ENCODE measurements at regions not wholly inside any gene's neighbourhood (a gene's known extent, or its start where the extent isn't known, plus 50 kb on each side); places are given as distances from the start of the nearest gene placed in this dataset.
"Not testable (repeated sequence)": the region's sequence is repeated elsewhere in the genome, so short reads cannot be mapped to it uniquely, and the experiment has no call there.

DNA sequence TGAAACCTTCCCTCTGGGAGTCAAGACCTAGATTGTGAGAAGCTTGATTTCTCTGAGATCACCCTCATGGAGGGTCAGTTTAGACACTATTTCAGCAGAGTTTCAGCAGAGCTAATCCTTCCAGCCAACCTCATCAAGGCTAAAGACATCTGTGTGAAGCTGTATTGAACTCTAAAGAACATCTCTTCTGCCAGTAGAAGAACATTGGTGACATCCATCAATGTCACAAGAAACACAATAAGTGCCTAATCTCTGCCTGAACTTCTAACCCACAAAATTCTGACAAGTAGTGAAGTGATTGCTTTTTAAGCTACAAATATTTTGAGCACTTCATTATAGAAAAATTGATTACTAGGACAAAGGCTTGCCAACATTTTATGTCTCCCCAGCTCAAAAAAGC, 475.8 kb upstream of the PCDH20 start:
- Histone ChIP-seq H3K36me3 (ENCODE audit: insufficient read depth, insufficient read length, low read length) (no peaks in the 10 kb centered on the region), H3K9me3 (ENCODE audit: insufficient read depth, low read length) (no peaks in the 10 kb centered on the region), H3K4me3 (ENCODE audit: insufficient read length, low read depth) (no peak overlapping the region), H3K9ac (ENCODE audit: insufficient read length, low read depth) (no peak overlapping the region), H3K4me1 (ENCODE audit: insufficient read depth, insufficient read length) (no peaks in the 10 kb centered on the region), H3K27me3 (ENCODE audit: insufficient read depth, insufficient read length) (no peaks in the 10 kb centered on the region)
- TF ChIP-seq YY1 (IDR thresholded peaks at IDR 0.05; ENCODE audit: insufficient read depth, insufficient read length) (no peak), SUZ12 (IDR thresholded peaks at IDR 0.05; ENCODE audit: extremely low read depth, insufficient read depth, insufficient read length) (no peak), ZNF274 (IDR thresholded peaks at IDR 0.05; ENCODE audit: low read depth, low read length) (no peak)
- no peak for DNase-seq (ENCODE audit: low read depth, low spot score)

DNA sequence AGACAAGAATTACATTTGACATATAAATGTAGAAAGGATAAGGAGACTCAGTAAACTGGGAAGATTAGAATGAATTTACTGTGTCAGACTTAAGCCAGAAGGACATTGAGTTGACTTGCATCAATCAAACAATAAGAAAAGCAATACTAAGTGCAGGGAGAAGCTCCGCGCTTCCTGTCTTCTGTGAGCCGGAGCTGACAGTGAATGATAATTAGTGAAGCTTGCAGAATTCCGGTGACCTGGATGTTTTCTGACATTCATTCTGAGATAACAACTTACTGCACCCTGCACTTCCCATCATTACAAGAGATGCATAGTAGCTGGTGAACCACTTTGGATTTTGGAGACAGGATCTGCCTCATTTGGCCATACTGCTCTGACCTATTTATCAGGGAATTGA, 469.2 kb upstream of the PCDH20 start:
- TF ChIP-seq ZNF274 (IDR thresholded peaks at IDR 0.05; ENCODE audit: low read depth, low read length) (no peak), YY1 (IDR thresholded peaks at IDR 0.05; ENCODE audit: insufficient read depth, insufficient read length) (no peak), SUZ12 (IDR thresholded peaks at IDR 0.05; ENCODE audit: extremely low read depth, insufficient read depth, insufficient read length) (no peak)
- Histone ChIP-seq H3K9ac (ENCODE audit: insufficient read length, low read depth) (no peak overlapping the region), H3K9me3 (ENCODE audit: insufficient read depth, low read length) (no peaks in the 10 kb centered on the region), H3K4me3 (ENCODE audit: insufficient read length, low read depth) (no peak overlapping the region), H3K4me1 (ENCODE audit: insufficient read depth, insufficient read length) (no peaks in the 10 kb centered on the region), H3K27me3 (ENCODE audit: insufficient read depth, insufficient read length) (no peaks in the 10 kb centered on the region), H3K36me3 (ENCODE audit: insufficient read depth, insufficient read length, low read length) (no peaks in the 10 kb centered on the region)
- no peak for DNase-seq (ENCODE audit: low read depth, low spot score)

DNA sequence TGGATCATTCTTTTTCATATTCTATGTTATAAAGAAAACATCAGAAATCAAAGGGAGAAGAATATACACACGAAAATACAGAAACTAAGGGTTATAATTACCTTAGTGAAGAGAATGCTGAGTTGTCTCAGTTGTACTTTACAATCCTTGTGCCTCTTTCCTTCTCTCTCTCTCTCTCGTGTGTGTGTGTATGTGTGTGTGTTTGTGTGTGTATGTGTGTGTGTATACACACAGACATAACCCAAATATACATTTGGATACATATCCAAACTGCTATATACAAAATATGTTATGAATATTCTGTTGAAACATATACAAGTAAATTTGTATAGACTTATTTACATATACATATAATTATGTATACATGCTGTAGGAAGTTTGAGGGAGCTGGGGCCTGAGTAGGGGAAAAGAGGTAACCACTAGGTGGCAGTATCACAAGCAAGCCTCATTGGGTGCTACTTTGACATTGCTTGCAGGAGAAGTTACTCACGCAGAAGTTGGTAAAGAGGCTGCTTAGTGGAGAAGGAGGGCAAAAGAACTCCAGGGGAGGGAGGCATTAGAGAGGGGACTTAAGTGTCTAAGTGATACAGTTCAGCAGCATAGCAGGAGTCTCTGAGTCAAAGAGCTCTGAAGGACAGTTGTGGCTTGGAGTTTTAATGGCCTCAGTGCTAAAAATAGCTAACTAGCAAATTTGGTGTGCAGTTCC, 465.1 kb upstream of the PCDH20 start:
- Histone ChIP-seq H3K4me1 (ENCODE audit: insufficient read depth, insufficient read length) (no peaks in the 10 kb centered on the region), H3K27me3 (ENCODE audit: insufficient read depth, insufficient read length) (no peaks in the 10 kb centered on the region), H3K9ac (ENCODE audit: insufficient read length, low read depth) (no peak overlapping the region), H3K9me3 (ENCODE audit: insufficient read depth, low read length) (no peaks in the 10 kb centered on the region; the same call in 1 of the 2 replicates), H3K4me3 (ENCODE audit: insufficient read length, low read depth) (no peak overlapping the region), H3K36me3 (ENCODE audit: insufficient read depth, insufficient read length, low read length) (no peaks in the 10 kb centered on the region)
- no peak for TF ChIP-seq SUZ12 (IDR thresholded peaks at IDR 0.05; ENCODE audit: extremely low read depth, insufficient read depth, insufficient read length)
- no peak for TF ChIP-seq ZNF274 (IDR thresholded peaks at IDR 0.05; ENCODE audit: low read depth, low read length)
- no peak for TF ChIP-seq YY1 (IDR thresholded peaks at IDR 0.05; ENCODE audit: insufficient read depth, insufficient read length)
- DNase-seq (ENCODE audit: low read depth, low spot score), result peak; percentile 6

DNA sequence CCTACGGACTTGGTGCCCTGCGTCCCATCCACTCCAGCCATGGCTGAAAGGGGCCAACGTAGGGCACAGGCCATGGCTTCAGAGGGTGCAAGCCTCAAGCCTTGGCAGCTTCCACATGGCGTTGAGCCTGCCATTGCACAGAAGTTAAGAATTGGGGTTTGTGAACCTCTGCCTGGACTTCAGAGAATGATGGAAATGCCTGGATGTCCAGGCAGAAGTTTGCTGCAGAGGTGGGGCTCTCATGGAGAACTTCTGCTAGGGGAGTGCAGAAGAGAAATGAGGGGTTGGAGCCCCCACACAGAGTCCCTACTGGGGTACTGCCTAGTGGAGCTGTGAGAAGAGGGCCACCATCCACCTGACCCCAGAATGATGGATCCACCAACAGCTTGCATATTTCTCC, 462.9 kb upstream of the PCDH20 start:
- H3K36me3 ChIP-seq (ENCODE audit: insufficient read depth, insufficient read length, low read length); H3K27me3 ChIP-seq (ENCODE audit: insufficient read depth, insufficient read length); H3K9me3 ChIP-seq (ENCODE audit: insufficient read depth, low read length); H3K4me3 ChIP-seq (ENCODE audit: insufficient read length, low read depth); H3K9ac ChIP-seq (ENCODE audit: insufficient read length, low read depth); H3K4me1 ChIP-seq (ENCODE audit: insufficient read depth, insufficient read length); DNase-seq (ENCODE audit: low read depth, low spot score): not testable (repeated sequence)

- H3K36me3 ChIP-seq (ENCODE audit: insufficient read depth, insufficient read length, low read length), result no peaks in the 10 kb centered on the region
- no peak overlapping the region for H3K9ac ChIP-seq (ENCODE audit: insufficient read length, low read depth)
- TF ChIP-seq SUZ12 (IDR thresholded peaks at IDR 0.05; ENCODE audit: extremely low read depth, insufficient read depth, insufficient read length) (no peak), ZNF274 (IDR thresholded peaks at IDR 0.05; ENCODE audit: low read depth, low read length) (no peak)
- no peak for DNase-seq (ENCODE audit: low read depth, low spot score)
- H3K4me3 ChIP-seq (ENCODE audit: insufficient read length, low read depth), result no peak overlapping the region
- H3K27me3 ChIP-seq (ENCODE audit: insufficient read depth, insufficient read length), result no peaks in the 10 kb centered on the region
- no peaks in the 10 kb centered on the region; the same call in 1 of the 2 replicates for H3K9me3 ChIP-seq (ENCODE audit: insufficient read depth, low read length)
- no peaks in the 10 kb centered on the region for H3K4me1 ChIP-seq (ENCODE audit: insufficient read depth, insufficient read length)
These were observed 459.4 kb upstream of the PCDH20 start for GRCh38 chr13:61874970-61875579.

GRCh38 chr13:61873717-61874116, 458.1 kb upstream of the PCDH20 start:
- H3K9ac ChIP-seq (ENCODE audit: insufficient read length, low read depth), result no peak overlapping the region
- H3K36me3 ChIP-seq (ENCODE audit: insufficient read depth, insufficient read length, low read length), result no peaks in the 10 kb centered on the region
- no peaks in the 10 kb centered on the region for H3K27me3 ChIP-seq (ENCODE audit: insufficient read depth, insufficient read length)
- no peak for DNase-seq (ENCODE audit: low read depth, low spot score)
- no peaks in the 10 kb centered on the region; the same call in 1 of the 2 replicates for H3K9me3 ChIP-seq (ENCODE audit: insufficient read depth, low read length)
- H3K4me3 ChIP-seq (ENCODE audit: insufficient read length, low read depth), result no peak overlapping the region
- H3K4me1 ChIP-seq (ENCODE audit: insufficient read depth, insufficient read length), result no peaks in the 10 kb centered on the region
- no peak for TF ChIP-seq SUZ12 (IDR thresholded peaks at IDR 0.05; ENCODE audit: extremely low read depth, insufficient read depth, insufficient read length)
- no peak for TF ChIP-seq YY1 (IDR thresholded peaks at IDR 0.05; ENCODE audit: insufficient read depth, insufficient read length)
- TF ChIP-seq ZNF274 (IDR thresholded peaks at IDR 0.05; ENCODE audit: low read depth, low read length), result no peak

DNA sequence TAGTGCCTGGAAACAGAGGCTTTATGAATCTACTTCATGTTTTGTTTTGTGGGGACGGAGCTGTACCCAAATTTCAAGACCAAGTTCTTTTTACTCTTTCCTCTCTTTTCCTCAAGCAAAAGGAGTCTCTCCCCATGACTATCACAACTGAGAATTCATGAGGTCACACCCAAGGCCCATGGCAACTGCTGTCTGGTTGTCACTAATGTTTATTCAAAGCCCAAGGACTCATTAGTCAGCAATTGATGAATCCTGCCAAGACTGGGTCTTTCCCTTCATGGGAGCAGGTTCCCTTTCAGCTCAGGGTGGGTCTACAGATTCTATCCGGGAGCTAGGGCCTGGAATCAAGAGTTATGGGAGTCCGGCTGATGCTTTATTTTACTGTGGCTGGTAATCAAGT, 441.5 kb upstream of the PCDH20 start:
- no peak for TF ChIP-seq ZNF274 (IDR thresholded peaks at IDR 0.05; ENCODE audit: low read depth, low read length)
- TF ChIP-seq YY1 (IDR thresholded peaks at IDR 0.05; ENCODE audit: insufficient read depth, insufficient read length), result no peak
- TF ChIP-seq SUZ12 (IDR thresholded peaks at IDR 0.05; ENCODE audit: extremely low read depth, insufficient read depth, insufficient read length), result no peak
- no peaks in the 10 kb centered on the region for H3K4me1 ChIP-seq (ENCODE audit: insufficient read depth, insufficient read length)
- H3K36me3 ChIP-seq (ENCODE audit: insufficient read depth, insufficient read length, low read length), result no peaks in the 10 kb centered on the region
- no peak for DNase-seq (ENCODE audit: low read depth, low spot score)
- no peaks in the 10 kb centered on the region for H3K9me3 ChIP-seq (ENCODE audit: insufficient read depth, low read length)
- no peak overlapping the region for H3K4me3 ChIP-seq (ENCODE audit: insufficient read length, low read depth)
- H3K9ac ChIP-seq (ENCODE audit: insufficient read length, low read depth), result no peak overlapping the region
- no peaks in the 10 kb centered on the region for H3K27me3 ChIP-seq (ENCODE audit: insufficient read depth, insufficient read length)
